Activated T-helper 1 cell treated with anti-CD3 and anti-CD28 coated beads, Interleukin-12 subunit alpha, Interleukin-12 subunit beta, Interleukin-2, Interleukin-4 antibody, amounts not matched to agents 30 ng/mL and 10 ng/mL and 1 ng/mL, durations not matched to agents 14 hours and 24 hours and 36 hours (primary cell): ENCODE measurements at regions not wholly inside any gene's neighbourhood (a gene's known extent, or its start where the extent isn't known, plus 50 kb on each side); places are given as distances from the start of the nearest gene placed in this dataset.
A peak's percentile ranks its signal among the peaks of the same experiment; 100 is the strongest.

Experiments
- DNase-seq: peaks from one replicate; pipeline ENCODE4 v3.0.0; 2021; ENCODE audit warnings: low spot score
- H3K27ac Mint-ChIP-seq: one replicate; pipeline ENCODE4 v1.8.0; 2021; ENCODE audit warnings: mild to moderate bottlenecking, mixed read lengths
- H3K27me3 Mint-ChIP-seq: one replicate; pipeline ENCODE4 v1.8.0; 2022; ENCODE audit warnings: mild to moderate bottlenecking, moderate library complexity, mixed read lengths; ENCODE audit not compliant: insufficient read depth
- H3K36me3 Mint-ChIP-seq: one replicate; pipeline ENCODE4 v1.8.0; 2021; ENCODE audit warnings: low read depth, mixed read lengths
- H3K4me1 Mint-ChIP-seq: one replicate; pipeline ENCODE4 v1.8.0; 2021; ENCODE audit warnings: low read depth, mixed read lengths
- H3K4me3 Mint-ChIP-seq: one replicate; pipeline ENCODE4 v1.8.0; 2021; ENCODE audit warnings: mild to moderate bottlenecking, moderate library complexity, mixed read lengths
- H3K9me3 Mint-ChIP-seq: one replicate; pipeline ENCODE4 v1.8.0; 2021; ENCODE audit warnings: mixed read lengths
- intact Hi-C: fragments of 100-400 bp; cut with micrococcal nuclease; formaldehyde crosslinking; loops from one replicate; pipeline ENCODE4 v1.15.1; 2024

- no peak overlapping the region for H3K4me3 Mint-ChIP-seq
- no peaks in the 10 kb centered on the region for H3K4me1 Mint-ChIP-seq
- H3K27ac Mint-ChIP-seq, result no peak overlapping the region
- intact Hi-C loops, result no loop called here
- no peak for DNase-seq
- H3K36me3 Mint-ChIP-seq, result no peaks in the 10 kb centered on the region
- H3K9me3 Mint-ChIP-seq, result peaks cover 16% of the 10 kb centered on the region
- H3K27me3 Mint-ChIP-seq, result no peaks in the 10 kb centered on the region
Observed at GRCh38 chr4:22162454-22162853, 213.9 kb upstream of the KCNIP4 start.

- no peak overlapping the region for H3K27ac Mint-ChIP-seq
- no peak for DNase-seq
- H3K4me1 Mint-ChIP-seq, result no peaks in the 10 kb centered on the region
- no peaks in the 10 kb centered on the region for H3K9me3 Mint-ChIP-seq
- H3K4me3 Mint-ChIP-seq, result no peak overlapping the region
- no peaks in the 10 kb centered on the region for H3K27me3 Mint-ChIP-seq
- no peaks in the 10 kb centered on the region for H3K36me3 Mint-ChIP-seq
- intact Hi-C loops, result no loop called here
Observed at GRCh38 chr4:22130741-22131140, 182.2 kb upstream of the KCNIP4 start.

- H3K4me3 Mint-ChIP-seq, result no peak overlapping the region
- intact Hi-C loops, result no loop called here
Observed at GRCh38 chr4:22129454-22130029, 181.0 kb upstream of the KCNIP4 start.

GRCh38 chr4:22122062-22122461, 173.5 kb upstream of the KCNIP4 start:
- Mint-ChIP-seq H3K4me1 (no peaks in the 10 kb centered on the region), H3K27ac (no peak overlapping the region), H3K36me3 (no peaks in the 10 kb centered on the region), H3K9me3 (peaks cover 11% of the 10 kb centered on the region), H3K4me3 (no peak overlapping the region), H3K27me3 (no peaks in the 10 kb centered on the region)
- no peak for DNase-seq
- intact Hi-C loops, result no loop called here

More at GRCh38 chr4:22129454-22130029, 181.0 kb upstream of the KCNIP4 start:
- peak; percentile 0 for DNase-seq
- Mint-ChIP-seq H3K27ac (no peak overlapping the region), H3K9me3 (no peaks in the 10 kb centered on the region), H3K4me1 (no peaks in the 10 kb centered on the region), H3K27me3 (no peaks in the 10 kb centered on the region), H3K36me3 (no peaks in the 10 kb centered on the region)

GRCh38 chr4:22115262-22115661, 166.7 kb upstream of the KCNIP4 start:
- H3K4me1 Mint-ChIP-seq, result no peaks in the 10 kb centered on the region
- H3K4me3 Mint-ChIP-seq, result no peak overlapping the region
- H3K27me3 Mint-ChIP-seq, result no peaks in the 10 kb centered on the region
- H3K27ac Mint-ChIP-seq, result no peak overlapping the region
- no peaks in the 10 kb centered on the region for H3K36me3 Mint-ChIP-seq
- H3K9me3 Mint-ChIP-seq, result no peaks in the 10 kb centered on the region
- DNase-seq, result no peak
- intact Hi-C loops, result no loop called here

- H3K27ac Mint-ChIP-seq, result no peak overlapping the region
- peaks cover 2% of the 10 kb centered on the region for H3K27me3 Mint-ChIP-seq
- peaks cover 5% of the 10 kb centered on the region for H3K4me1 Mint-ChIP-seq
- H3K36me3 Mint-ChIP-seq, result no peaks in the 10 kb centered on the region
- DNase-seq, result no peak
- H3K4me3 Mint-ChIP-seq, result no peak overlapping the region
- H3K9me3 Mint-ChIP-seq, result no peaks in the 10 kb centered on the region
- intact Hi-C loops, result no loop called here
Observed at GRCh38 chr4:22103768-22104167, 155.2 kb upstream of the KCNIP4 start.

GRCh38 chr4:22099896-22100295, 151.3 kb upstream of the KCNIP4 start:
- H3K4me1 Mint-ChIP-seq, result peaks cover 5% of the 10 kb centered on the region
- intact Hi-C loops, result no loop called here

GRCh38 chr4:22097596-22097995, 149.0 kb upstream of the KCNIP4 start:
- Mint-ChIP-seq H3K36me3 (no peaks in the 10 kb centered on the region), H3K4me3 (no peak overlapping the region), H3K9me3 (no peaks in the 10 kb centered on the region), H3K27ac (no peak overlapping the region), H3K4me1 (peaks cover 5% of the 10 kb centered on the region), H3K27me3 (peaks cover 2% of the 10 kb centered on the region)
- intact Hi-C loops, result no loop called here
- DNase-seq, result no peak

More at GRCh38 chr4:22099896-22100295, 151.3 kb upstream of the KCNIP4 start:
- Mint-ChIP-seq H3K36me3 (no peaks in the 10 kb centered on the region), H3K4me3 (no peak overlapping the region), H3K27me3 (peaks cover 2% of the 10 kb centered on the region), H3K9me3 (no peaks in the 10 kb centered on the region), H3K27ac (no peak overlapping the region)
- DNase-seq, result no peak

- intact Hi-C loops, result no loop called here
- no peak overlapping the region for H3K4me3 Mint-ChIP-seq
- no peak for DNase-seq
- no peaks in the 10 kb centered on the region for H3K4me1 Mint-ChIP-seq
- H3K27me3 Mint-ChIP-seq, result no peaks in the 10 kb centered on the region
- H3K9me3 Mint-ChIP-seq, result no peaks in the 10 kb centered on the region
- H3K36me3 Mint-ChIP-seq, result no peaks in the 10 kb centered on the region
- no peak overlapping the region for H3K27ac Mint-ChIP-seq
Observed at GRCh38 chr4:22094217-22094616, 145.6 kb upstream of the KCNIP4 start.

- no peak overlapping the region for H3K27ac Mint-ChIP-seq
- no peak for DNase-seq
- H3K9me3 Mint-ChIP-seq, result no peaks in the 10 kb centered on the region
- intact Hi-C loops, result no loop called here
- no peaks in the 10 kb centered on the region for H3K27me3 Mint-ChIP-seq
- H3K4me3 Mint-ChIP-seq, result no peak overlapping the region
- no peaks in the 10 kb centered on the region for H3K36me3 Mint-ChIP-seq
- H3K4me1 Mint-ChIP-seq, result no peaks in the 10 kb centered on the region
Observed at GRCh38 chr4:22093126-22093525, 144.6 kb upstream of the KCNIP4 start.

GRCh38 chr4:22091906-22092305, 143.3 kb upstream of the KCNIP4 start:
- no peak for DNase-seq
- no peaks in the 10 kb centered on the region for H3K9me3 Mint-ChIP-seq
- H3K27me3 Mint-ChIP-seq, result no peaks in the 10 kb centered on the region
- intact Hi-C loops, result no loop called here
- H3K27ac Mint-ChIP-seq, result no peak overlapping the region
- no peaks in the 10 kb centered on the region for H3K4me1 Mint-ChIP-seq
- no peak overlapping the region for H3K4me3 Mint-ChIP-seq
- H3K36me3 Mint-ChIP-seq, result no peaks in the 10 kb centered on the region

GRCh38 chr4:22091352-22091717, 142.8 kb upstream of the KCNIP4 start:
- intact Hi-C loops, result no loop called here
- no peak for DNase-seq
- no peak overlapping the region for H3K4me3 Mint-ChIP-seq
- no peak overlapping the region for H3K27ac Mint-ChIP-seq
- H3K9me3 Mint-ChIP-seq, result peaks cover under 1% of the 10 kb centered on the region
- H3K27me3 Mint-ChIP-seq, result no peaks in the 10 kb centered on the region
- no peaks in the 10 kb centered on the region for H3K4me1 Mint-ChIP-seq
- H3K36me3 Mint-ChIP-seq, result no peaks in the 10 kb centered on the region

GRCh38 chr4:22090661-22091351, 142.2 kb upstream of the KCNIP4 start:
- Mint-ChIP-seq H3K27ac (no peak overlapping the region), H3K4me3 (no peak overlapping the region), H3K9me3 (peaks cover 6% of the 10 kb centered on the region), H3K27me3 (no peaks in the 10 kb centered on the region), H3K4me1 (no peaks in the 10 kb centered on the region), H3K36me3 (no peaks in the 10 kb centered on the region)
- no peak for DNase-seq
- intact Hi-C loops, result no loop called here

- Mint-ChIP-seq H3K4me1 (no peaks in the 10 kb centered on the region), H3K4me3 (no peak overlapping the region), H3K27ac (no peak overlapping the region)
Observed at GRCh38 chr4:22077571-22077970, 129.0 kb upstream of the KCNIP4 start.

More at GRCh38 chr4:22077571-22077970, 129.0 kb upstream of the KCNIP4 start:
- no peak for DNase-seq
- intact Hi-C loops, result no loop called here
- H3K9me3 Mint-ChIP-seq, result peaks cover 26% of the 10 kb centered on the region
- H3K36me3 Mint-ChIP-seq, result no peaks in the 10 kb centered on the region
- no peaks in the 10 kb centered on the region for H3K27me3 Mint-ChIP-seq
